Spinal cord (tissue), 9 donors: ENCODE measurements at regions not wholly inside any gene's neighbourhood (a gene's known extent, or its start where the extent isn't known, plus 50 kb on each side); places are given as distances from the start of the nearest gene placed in this dataset.

Experiments
- DNase-seq, 6 donors: peaks; one replicate each; pipeline versions ENCODE4 v3.0.0 to v3.0.0-alpha.2; 2013 to 2015; ENCODE audit warnings: low spot score in 6 of 6, low read depth in 4 of 6
- H3K27ac ChIP-seq: one replicate; pipeline ENCODE4 v1.5.1; 2013; ENCODE audit warnings: low read depth, low read length, control low read depth
- H3K27me3 ChIP-seq: one replicate; pipeline ENCODE4 v1.6.1; 2013; ENCODE audit warnings: low read length; ENCODE audit not compliant: control insufficient read depth, insufficient read depth
- H3K36me3 ChIP-seq: one replicate; pipeline ENCODE4 v1.6.1; 2013; ENCODE audit warnings: low read length; ENCODE audit not compliant: control insufficient read depth, insufficient read depth
- H3K4me1 ChIP-seq: one replicate; pipeline ENCODE4 v1.6.1; 2013; ENCODE audit warnings: low read length; ENCODE audit not compliant: control insufficient read depth, insufficient read depth
- H3K4me3 ChIP-seq: one replicate; pipeline ENCODE4 v1.5.1; 2013; ENCODE audit warnings: low read depth, low read length, control low read depth
- H3K9me3 ChIP-seq: one replicate; pipeline ENCODE4 v1.6.1; 2013; ENCODE audit warnings: low read length; ENCODE audit not compliant: control insufficient read depth, insufficient read depth
- WGBS: methylation state at CpG from one replicate; pipeline ENCODE4 v1.1.5; 2013; ENCODE audit warnings: missing lambda C conversion rate; ENCODE audit not compliant: insufficient coverage; 5-methylcytosine and 5-hydroxymethylcytosine counted together
- donor health status: healthy.

- no peak for DNase-seq
- Histone ChIP-seq H3K27me3 (no peaks in the 10 kb centered on the region), H3K36me3 (no peaks in the 10 kb centered on the region), H3K4me1 (no peaks in the 10 kb centered on the region), H3K4me3 (no peak overlapping the region), H3K27ac (no peak overlapping the region), H3K9me3 (no peaks in the 10 kb centered on the region)
These were observed 603.8 kb upstream of the USP24 start for GRCh38 chr1:55819011-55819410.

DNA sequence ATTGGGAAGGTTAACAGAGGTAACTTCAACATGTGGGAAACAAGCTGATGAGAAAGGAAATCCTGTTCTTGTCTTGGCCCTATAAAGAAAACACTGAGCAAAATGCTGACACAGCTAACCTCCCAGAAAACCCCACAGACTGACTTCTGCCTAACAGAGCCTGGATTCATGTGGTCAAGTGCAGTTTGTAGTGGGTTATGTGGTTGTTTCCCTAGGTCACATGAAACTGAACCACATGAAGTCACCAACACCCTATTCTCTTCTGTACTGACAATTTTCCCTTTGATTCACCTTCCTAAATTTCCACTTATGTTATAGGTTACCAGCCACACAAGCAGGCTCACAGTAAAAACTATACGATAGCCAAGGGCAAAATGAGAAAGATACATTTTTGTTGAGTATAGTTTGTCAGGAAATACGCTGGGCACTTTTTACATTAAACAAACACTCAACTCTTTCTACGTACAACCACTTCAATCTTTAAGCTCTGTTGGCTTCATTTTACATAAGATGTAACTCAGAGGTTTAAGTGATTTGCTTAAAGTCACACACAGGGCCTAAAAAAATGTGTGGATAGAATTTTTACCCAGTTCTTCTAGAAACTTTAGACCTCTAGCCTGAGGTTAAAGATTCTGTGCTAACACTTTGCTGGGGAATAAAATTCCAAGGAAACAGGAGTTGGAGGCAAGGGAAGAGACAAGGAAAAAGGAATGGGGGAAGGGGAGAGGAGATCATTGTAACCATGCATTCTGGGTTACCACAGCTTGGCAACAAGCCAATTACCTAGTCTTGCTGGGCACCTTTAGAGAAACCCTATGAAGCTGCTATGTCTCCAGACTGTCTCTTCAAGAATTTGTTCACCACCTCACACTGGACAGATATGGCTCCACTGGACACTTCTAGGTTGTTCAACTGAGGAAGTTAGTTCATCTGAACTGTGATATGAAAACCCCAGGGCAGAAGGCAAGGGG is 601.6 kb upstream of the USP24 start:
- no peaks in the 10 kb centered on the region for H3K4me1 ChIP-seq
- no peaks in the 10 kb centered on the region for H3K27me3 ChIP-seq
- no CpG with 5 or more reads among the region's 3 CpGs for WGBS
- no peak overlapping the region for H3K27ac ChIP-seq
- no peaks in the 10 kb centered on the region for H3K36me3 ChIP-seq
- no peak overlapping the region for H3K4me3 ChIP-seq
- H3K9me3 ChIP-seq, result no peaks in the 10 kb centered on the region
- DNase-seq, result no peak

DNA sequence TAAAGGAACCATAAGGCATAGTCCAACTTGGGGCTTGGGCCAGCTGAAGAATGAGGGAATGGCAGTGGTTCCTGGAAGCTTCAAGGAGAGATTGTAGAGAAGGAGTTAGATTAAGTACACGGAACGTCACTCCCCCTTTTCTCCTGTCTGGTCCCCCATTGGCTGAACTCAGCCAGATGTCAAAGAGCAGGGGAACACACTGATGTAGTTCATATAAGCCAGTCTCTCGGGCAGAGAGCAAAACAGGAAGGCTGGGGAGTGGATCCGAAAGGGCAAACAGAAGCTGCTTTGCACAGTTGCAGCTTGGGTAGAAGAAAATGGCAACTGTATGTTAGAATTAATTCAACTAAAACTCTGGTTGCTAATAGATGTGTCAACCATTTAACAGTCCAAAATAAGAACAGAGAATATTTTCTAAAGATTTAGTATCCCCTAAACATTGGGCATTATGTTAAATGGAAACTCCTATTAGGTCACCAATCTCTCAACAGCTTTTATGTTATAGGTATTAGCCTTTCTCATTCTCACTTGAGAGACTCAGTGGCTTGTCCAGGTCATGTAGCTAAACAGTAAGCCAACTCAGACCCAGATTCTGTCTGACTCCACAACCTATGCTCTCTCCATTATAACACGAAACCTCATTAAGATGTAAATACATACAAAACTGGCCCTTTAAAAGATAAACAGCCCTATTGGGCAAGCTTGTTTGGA is 600.7 kb upstream of the USP24 start:
- no peak for DNase-seq
- no peak overlapping the region for H3K27ac ChIP-seq
- H3K4me1 ChIP-seq, result no peaks in the 10 kb centered on the region
- H3K36me3 ChIP-seq, result no peaks in the 10 kb centered on the region
- 86% methylated on average over 2 of the region's 5 CpGs for WGBS
- no peak overlapping the region for H3K4me3 ChIP-seq
- H3K9me3 ChIP-seq, result no peaks in the 10 kb centered on the region
- H3K27me3 ChIP-seq, result no peaks in the 10 kb centered on the region

GRCh38 chr1:55814967-55815366 is 599.8 kb upstream of the USP24 start:
- Histone ChIP-seq H3K27ac (no peak overlapping the region), H3K9me3 (no peaks in the 10 kb centered on the region), H3K27me3 (no peaks in the 10 kb centered on the region), H3K4me3 (no peak overlapping the region), H3K4me1 (no peaks in the 10 kb centered on the region), H3K36me3 (no peaks in the 10 kb centered on the region)
- 100% methylated on average over 1 of the region's 1 CpG for WGBS
- no peak for DNase-seq

DNA sequence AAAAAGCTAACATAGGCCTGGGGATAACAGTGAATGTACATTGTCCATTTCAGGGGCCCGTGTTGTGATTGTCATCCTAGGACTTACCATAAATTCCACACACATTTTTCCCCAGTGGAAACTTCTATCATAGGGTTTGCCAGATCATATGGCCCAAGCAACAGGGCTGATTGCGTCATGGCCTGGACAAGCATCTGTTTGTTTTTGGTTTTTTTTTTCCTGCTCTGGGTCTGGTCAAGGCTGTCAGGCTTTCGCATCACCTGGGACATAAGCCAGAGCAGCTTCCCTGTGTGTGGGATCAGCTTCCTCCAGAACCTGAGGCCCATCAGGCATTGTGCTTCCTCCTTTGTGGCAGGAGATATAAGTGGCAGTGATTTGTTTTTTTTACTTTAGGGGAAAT is 598.5 kb upstream of the USP24 start:
- H3K4me3 ChIP-seq, result no peak overlapping the region
- H3K36me3 ChIP-seq, result no peaks in the 10 kb centered on the region
- 100% methylated on average over 2 of the region's 3 CpGs for WGBS
- H3K27ac ChIP-seq, result no peak overlapping the region
- no peak for DNase-seq
- H3K4me1 ChIP-seq, result no peaks in the 10 kb centered on the region
- H3K9me3 ChIP-seq, result no peaks in the 10 kb centered on the region
- no peaks in the 10 kb centered on the region for H3K27me3 ChIP-seq

- H3K36me3 ChIP-seq, result no peaks in the 10 kb centered on the region
- H3K4me1 ChIP-seq, result no peaks in the 10 kb centered on the region
- no peak overlapping the region for H3K27ac ChIP-seq
- no peak for DNase-seq
- no peak overlapping the region for H3K4me3 ChIP-seq
- peaks cover 4% of the 10 kb centered on the region for H3K9me3 ChIP-seq
- no peaks in the 10 kb centered on the region for H3K27me3 ChIP-seq
These were observed 597.1 kb upstream of the USP24 start for GRCh38 chr1:55812281-55812680.

- Histone ChIP-seq H3K27ac (no peak overlapping the region), H3K4me3 (no peak overlapping the region), H3K36me3 (no peaks in the 10 kb centered on the region), H3K9me3 (peaks cover 4% of the 10 kb centered on the region), H3K27me3 (no peaks in the 10 kb centered on the region), H3K4me1 (no peaks in the 10 kb centered on the region)
- WGBS, result no CpG with 5 or more reads among the region's 1 CpG
- DNase-seq, result no peak
These were observed 593.1 kb upstream of the USP24 start for GRCh38 chr1:55808263-55808662.

DNA sequence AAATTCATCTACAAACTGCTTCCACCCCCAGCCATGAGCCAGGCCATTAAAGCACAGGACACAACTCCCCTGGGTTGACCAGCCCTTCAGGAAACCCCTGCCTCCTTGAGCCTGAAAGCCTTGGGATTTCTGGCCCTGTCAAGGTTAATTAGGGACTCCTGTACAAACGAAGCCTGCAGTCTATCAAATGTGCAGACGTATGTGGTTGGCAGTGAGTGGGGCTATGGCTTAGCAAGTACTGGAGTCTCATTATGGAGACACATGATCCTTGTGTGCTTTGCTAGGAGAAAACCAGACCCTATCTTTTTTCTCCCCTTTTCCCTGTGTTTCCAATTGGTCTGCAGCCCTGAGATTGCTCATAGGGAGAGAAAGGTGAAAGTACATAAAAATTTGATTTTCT is 588.3 kb upstream of the USP24 start:
- no peak overlapping the region for H3K27ac ChIP-seq
- H3K4me3 ChIP-seq, result no peak overlapping the region
- H3K9me3 ChIP-seq, result peaks cover 4% of the 10 kb centered on the region
- H3K4me1 ChIP-seq, result no peaks in the 10 kb centered on the region
- no peaks in the 10 kb centered on the region for H3K27me3 ChIP-seq
- no peaks in the 10 kb centered on the region for H3K36me3 ChIP-seq
- WGBS, result 100% methylated on average over 1 of the region's 2 CpGs
- DNase-seq, result no peak

- Histone ChIP-seq H3K4me3 (no peak overlapping the region), H3K9me3 (no peaks in the 10 kb centered on the region), H3K27me3 (no peaks in the 10 kb centered on the region), H3K27ac (no peak overlapping the region), H3K4me1 (no peaks in the 10 kb centered on the region), H3K36me3 (no peaks in the 10 kb centered on the region)
- WGBS, result 80% methylated on average over 1 of the region's 2 CpGs
- DNase-seq, result no peak
These were observed 586.3 kb upstream of the USP24 start for GRCh38 chr1:55801481-55801880.

- no peak overlapping the region for H3K4me3 ChIP-seq
- no peak for DNase-seq
- no CpG with 5 or more reads among the region's 1 CpG for WGBS
- no peaks in the 10 kb centered on the region for H3K36me3 ChIP-seq
- H3K27ac ChIP-seq, result no peak overlapping the region
- no peaks in the 10 kb centered on the region for H3K4me1 ChIP-seq
- no peaks in the 10 kb centered on the region for H3K9me3 ChIP-seq
- H3K27me3 ChIP-seq, result no peaks in the 10 kb centered on the region
These were observed 585.3 kb upstream of the USP24 start for GRCh38 chr1:55800503-55800902.
